ENCODE measurements at regions not wholly inside any gene's neighbourhood (a gene's known extent, or its start where the extent isn't known, plus 50 kb on each side); places are given as distances from the start of the nearest gene placed in this dataset.

DNA sequence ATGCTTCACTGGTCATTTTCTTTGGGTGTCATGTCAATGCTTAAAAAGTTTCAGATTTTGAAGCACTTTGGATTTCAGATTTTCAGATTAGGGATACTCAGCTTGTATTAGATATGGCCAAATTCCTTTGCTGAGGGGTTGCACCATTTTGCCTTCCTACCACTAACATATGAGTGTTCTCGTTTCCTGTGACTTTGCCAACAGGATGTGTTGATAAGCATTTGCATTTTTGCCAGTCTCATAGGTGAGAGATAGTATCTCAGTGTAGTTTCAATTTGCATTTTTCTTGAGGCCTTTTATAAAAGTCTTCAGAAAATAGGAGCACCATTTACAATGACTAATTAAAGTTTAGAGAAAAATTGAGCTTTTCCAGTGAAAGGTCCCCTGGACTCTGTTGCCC, 71.6 kb upstream of the CLCN4 start:
- Histone ChIP-seq H3K27me3 (ENCODE audit: low read depth, low read length) (no peaks in the 10 kb centered on the region), H3K9me3 (ENCODE audit: control insufficient read depth in 1 of 2, low read length in 2 of 2) (no peaks in the 10 kb centered on the region), H3K36me3 (ENCODE audit: control insufficient read depth in 1 of 2, insufficient read depth in 2 of 2, low read length in 2 of 2) (peaks cover 0 to 9% of the 10 kb centered on the region in 2 donors), H3K4me1 (ENCODE audit: control insufficient read depth in 1 of 2, insufficient read depth in 2 of 2, low read length in 2 of 2) (peaks cover 3 to 41% of the 10 kb centered on the region in 2 donors), H3K4me3 (ENCODE audit: low read depth in 1 of 2, low read length in 2 of 2) (no peak overlapping the region), H3K27ac (ENCODE audit: low read length) (no peak overlapping the region)

DNA sequence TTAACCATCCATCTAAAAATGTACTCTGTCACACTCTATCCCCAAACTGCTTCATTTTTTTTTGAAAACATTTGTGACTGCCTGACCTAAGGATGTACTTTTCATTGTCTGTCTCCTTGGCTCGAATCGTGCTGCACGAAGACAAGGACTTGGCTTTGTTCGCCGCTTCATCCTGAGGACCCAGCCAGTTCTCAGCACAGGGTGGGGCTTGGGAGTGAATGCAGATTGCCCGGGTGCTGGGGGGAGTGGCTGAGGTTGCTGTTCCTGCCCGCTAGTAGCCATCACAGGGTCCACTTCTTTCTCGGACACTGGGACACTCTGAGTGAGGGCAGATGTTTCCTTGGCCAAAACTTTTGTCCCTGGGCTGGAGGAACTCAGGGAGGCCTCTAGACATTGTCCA, 70.1 kb upstream of the CLCN4 start:
- no peaks in the 10 kb centered on the region for H3K9me3 ChIP-seq (ENCODE audit: control insufficient read depth in 1 of 2, low read length in 2 of 2)
- no peak overlapping the region for H3K27ac ChIP-seq (ENCODE audit: low read length)
- peaks cover 3 to 39% of the 10 kb centered on the region in 2 donors for H3K4me1 ChIP-seq (ENCODE audit: control insufficient read depth in 1 of 2, insufficient read depth in 2 of 2, low read length in 2 of 2)
- no peaks in the 10 kb centered on the region for H3K36me3 ChIP-seq (ENCODE audit: control insufficient read depth in 1 of 2, insufficient read depth in 2 of 2, low read length in 2 of 2)
- H3K4me3 ChIP-seq (ENCODE audit: low read depth in 1 of 2, low read length in 2 of 2) = no peak overlapping the region
- no peaks in the 10 kb centered on the region for H3K27me3 ChIP-seq (ENCODE audit: low read depth, low read length)

- H3K4me3 ChIP-seq (ENCODE audit: low read depth in 1 of 2, low read length in 2 of 2) = no peak overlapping the region
- H3K36me3 ChIP-seq (ENCODE audit: control insufficient read depth in 1 of 2, insufficient read depth in 2 of 2, low read length in 2 of 2) = peaks cover 0 to 7% of the 10 kb centered on the region in 2 donors
- no peaks in the 10 kb centered on the region for H3K9me3 ChIP-seq (ENCODE audit: control insufficient read depth in 1 of 2, low read length in 2 of 2)
- no peak overlapping the region for H3K27ac ChIP-seq (ENCODE audit: low read length)
- H3K4me1 ChIP-seq (ENCODE audit: control insufficient read depth in 1 of 2, insufficient read depth in 2 of 2, low read length in 2 of 2) = peaks cover 3 to 32% of the 10 kb centered on the region in 2 donors
- no peaks in the 10 kb centered on the region for H3K27me3 ChIP-seq (ENCODE audit: low read depth, low read length)
These were observed 69.4 kb upstream of the CLCN4 start for GRCh38 chrX:10087391-10087790.

DNA sequence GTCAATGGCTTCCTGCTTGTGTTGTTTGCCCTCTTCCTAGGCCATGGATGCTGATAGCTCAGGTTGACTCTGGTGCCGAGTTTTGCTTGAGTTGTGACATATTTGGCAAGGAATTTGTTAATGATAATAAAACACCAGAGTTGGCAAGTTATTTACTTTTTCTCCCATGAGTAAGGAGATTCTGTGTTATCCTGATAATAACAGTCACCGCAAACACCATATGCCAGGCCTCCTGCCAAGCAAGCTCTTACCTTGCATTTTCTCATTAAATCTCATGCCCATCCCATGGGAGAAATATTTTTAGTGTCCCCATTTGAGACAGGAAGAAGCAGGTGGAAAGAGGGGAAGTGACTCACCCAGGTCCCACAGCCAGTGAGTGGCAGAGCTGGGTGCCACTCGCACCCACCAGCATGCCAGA, 67.4 kb upstream of the CLCN4 start:
- Histone ChIP-seq H3K27me3 (ENCODE audit: low read depth, low read length) (no peaks in the 10 kb centered on the region), H3K9me3 (ENCODE audit: control insufficient read depth in 1 of 2, low read length in 2 of 2) (no peaks in the 10 kb centered on the region), H3K36me3 (ENCODE audit: control insufficient read depth in 1 of 2, insufficient read depth in 2 of 2, low read length in 2 of 2) (peaks cover 0 to 9% of the 10 kb centered on the region in 2 donors), H3K4me3 (ENCODE audit: low read depth in 1 of 2, low read length in 2 of 2) (no peak overlapping the region), H3K27ac (ENCODE audit: low read length) (peak overlapping the region; percentile 39), H3K4me1 (ENCODE audit: control insufficient read depth in 1 of 2, insufficient read depth in 2 of 2, low read length in 2 of 2) (peaks cover 3 to 22% of the 10 kb centered on the region in 2 donors)

GRCh38 chrX:10090319-10090718, 66.5 kb upstream of the CLCN4 start:
- Histone ChIP-seq H3K27ac (ENCODE audit: low read length) (peak overlapping the region; percentile 39), H3K9me3 (ENCODE audit: control insufficient read depth in 1 of 2, low read length in 2 of 2) (no peaks in the 10 kb centered on the region), H3K4me3 (ENCODE audit: low read depth in 1 of 2, low read length in 2 of 2) (no peak overlapping the region), H3K4me1 (ENCODE audit: control insufficient read depth in 1 of 2, insufficient read depth in 2 of 2, low read length in 2 of 2) (peaks cover 0 to 21% of the 10 kb centered on the region in 2 donors), H3K27me3 (ENCODE audit: low read depth, low read length) (no peaks in the 10 kb centered on the region), H3K36me3 (ENCODE audit: control insufficient read depth in 1 of 2, insufficient read depth in 2 of 2, low read length in 2 of 2) (peaks cover 0 to 9% of the 10 kb centered on the region in 2 donors)

- Histone ChIP-seq H3K4me3 (ENCODE audit: low read depth in 1 of 2, low read length in 2 of 2) (no peak overlapping the region), H3K27me3 (ENCODE audit: low read depth, low read length) (no peaks in the 10 kb centered on the region), H3K36me3 (ENCODE audit: control insufficient read depth in 1 of 2, insufficient read depth in 2 of 2, low read length in 2 of 2) (peaks cover 0 to 9% of the 10 kb centered on the region in 2 donors), H3K9me3 (ENCODE audit: control insufficient read depth in 1 of 2, low read length in 2 of 2) (no peaks in the 10 kb centered on the region), H3K4me1 (ENCODE audit: control insufficient read depth in 1 of 2, insufficient read depth in 2 of 2, low read length in 2 of 2) (peaks cover 3 to 18% of the 10 kb centered on the region in 2 donors), H3K27ac (ENCODE audit: low read length) (no peak overlapping the region)
These were observed 61.5 kb upstream of the CLCN4 start for GRCh38 chrX:10095246-10095645.

DNA sequence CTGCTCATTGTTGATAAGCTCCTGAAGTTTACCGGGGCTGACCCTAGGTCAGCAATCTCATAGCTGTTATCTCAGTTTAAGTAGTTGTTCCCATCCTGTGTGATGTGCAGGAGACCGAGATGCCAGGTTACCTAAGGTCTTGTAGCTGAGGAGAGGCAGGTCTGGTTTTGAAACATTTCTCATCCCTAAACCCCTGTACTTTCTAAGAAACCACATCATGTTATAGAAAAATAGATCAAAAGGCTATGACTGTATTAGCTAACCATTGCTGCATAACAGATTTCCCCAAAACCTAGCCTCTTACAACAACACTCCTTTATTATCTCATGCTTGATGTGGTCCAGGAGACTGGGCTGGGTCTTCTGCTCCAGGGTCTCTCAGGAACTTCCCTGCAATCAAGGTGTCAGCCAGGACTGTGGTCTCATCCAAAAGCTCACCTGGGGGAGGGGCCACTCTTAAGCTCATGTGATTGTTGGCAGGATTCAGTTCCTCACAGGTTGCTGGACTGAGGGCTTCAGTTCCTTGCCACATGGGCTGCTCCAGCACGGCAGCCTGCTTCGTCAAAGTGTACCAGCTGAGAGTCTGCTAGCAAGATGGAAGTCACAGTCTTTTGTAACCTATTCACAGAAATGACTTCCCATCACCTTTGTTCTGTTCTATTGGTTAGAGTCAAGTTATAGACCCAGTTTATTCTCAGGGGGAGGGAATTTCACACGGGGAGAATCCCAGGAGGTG, 60.9 kb upstream of the CLCN4 start:
- H3K9me3 ChIP-seq (ENCODE audit: control insufficient read depth in 1 of 2, low read length in 2 of 2) = no peaks in the 10 kb centered on the region
- no peak overlapping the region for H3K27ac ChIP-seq (ENCODE audit: low read length)
- H3K36me3 ChIP-seq (ENCODE audit: control insufficient read depth in 1 of 2, insufficient read depth in 2 of 2, low read length in 2 of 2) = peaks cover 0 to 9% of the 10 kb centered on the region in 2 donors
- H3K4me1 ChIP-seq (ENCODE audit: control insufficient read depth in 1 of 2, insufficient read depth in 2 of 2, low read length in 2 of 2) = peaks cover 3 to 24% of the 10 kb centered on the region in 2 donors
- H3K4me3 ChIP-seq (ENCODE audit: low read depth in 1 of 2, low read length in 2 of 2) = no peak overlapping the region
- no peaks in the 10 kb centered on the region for H3K27me3 ChIP-seq (ENCODE audit: low read depth, low read length)

GRCh38 chrX:10098270-10098713, 58.5 kb upstream of the CLCN4 start:
- Histone ChIP-seq H3K27me3 (ENCODE audit: low read depth, low read length) (no peaks in the 10 kb centered on the region), H3K4me1 (ENCODE audit: control insufficient read depth in 1 of 2, insufficient read depth in 2 of 2, low read length in 2 of 2) (peaks cover 3 to 36% of the 10 kb centered on the region in 2 donors), H3K27ac (ENCODE audit: low read length) (peak overlapping the region; percentile 83), H3K36me3 (ENCODE audit: control insufficient read depth in 1 of 2, insufficient read depth in 2 of 2, low read length in 2 of 2) (peaks cover 0 to 4% of the 10 kb centered on the region in 2 donors), H3K4me3 (ENCODE audit: low read depth in 1 of 2, low read length in 2 of 2) (peak overlapping the region; percentile 44 to 52), H3K9me3 (ENCODE audit: control insufficient read depth in 1 of 2, low read length in 2 of 2) (no peaks in the 10 kb centered on the region)

DNA sequence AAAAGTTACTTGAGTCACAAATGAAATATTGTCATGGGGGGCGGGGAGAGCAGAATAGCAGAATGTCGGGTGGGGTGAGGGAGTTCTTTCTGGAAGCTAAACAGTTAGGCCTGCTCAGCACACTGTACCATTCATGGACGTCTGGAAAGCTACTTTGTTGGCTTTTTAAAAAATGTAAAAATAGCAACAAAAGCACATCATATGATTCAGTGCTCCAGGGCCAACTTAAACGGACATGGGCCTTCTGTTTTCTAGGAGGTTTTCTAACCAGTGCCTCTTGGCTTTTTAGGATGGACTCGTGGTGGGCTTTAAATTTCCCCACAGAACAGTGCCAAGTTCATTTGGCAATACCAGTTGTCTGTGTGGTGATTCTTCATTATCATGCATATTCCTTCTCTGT, 57.4 kb upstream of the CLCN4 start:
- no peaks in the 10 kb centered on the region for H3K27me3 ChIP-seq (ENCODE audit: low read depth, low read length)
- peaks cover 3 to 36% of the 10 kb centered on the region in 2 donors for H3K4me1 ChIP-seq (ENCODE audit: control insufficient read depth in 1 of 2, insufficient read depth in 2 of 2, low read length in 2 of 2)
- H3K27ac ChIP-seq (ENCODE audit: low read length) = peak overlapping the region; percentile 83
- no peaks in the 10 kb centered on the region for H3K9me3 ChIP-seq (ENCODE audit: control insufficient read depth in 1 of 2, low read length in 2 of 2)
- H3K36me3 ChIP-seq (ENCODE audit: control insufficient read depth in 1 of 2, insufficient read depth in 2 of 2, low read length in 2 of 2) = peaks cover 0 to 4% of the 10 kb centered on the region in 2 donors
- H3K4me3 ChIP-seq (ENCODE audit: low read depth in 1 of 2, low read length in 2 of 2) = no peak overlapping the region

DNA sequence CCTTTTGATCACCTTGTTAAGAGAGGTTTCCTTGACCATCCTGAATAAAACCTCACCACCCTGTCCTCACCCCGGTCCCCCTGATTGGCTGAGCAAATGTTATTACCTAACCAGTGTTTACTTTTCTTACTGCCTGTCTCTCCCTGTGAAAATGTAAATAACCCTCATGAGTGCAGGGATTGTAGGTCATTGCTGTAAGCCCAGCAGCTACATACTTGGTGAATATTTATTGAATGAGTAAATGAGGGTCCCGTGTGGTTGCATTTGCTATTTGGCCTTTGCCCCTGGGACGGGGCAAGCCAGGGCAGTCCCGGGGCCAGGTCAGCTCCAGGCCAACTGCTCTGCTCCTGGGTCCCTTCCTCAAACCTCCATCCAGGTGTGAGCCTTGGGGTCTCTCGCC, 55.5 kb upstream of the CLCN4 start:
- Histone ChIP-seq H3K27ac (ENCODE audit: low read length) (no peak overlapping the region), H3K4me1 (ENCODE audit: control insufficient read depth in 1 of 2, insufficient read depth in 2 of 2, low read length in 2 of 2) (peaks cover 3 to 41% of the 10 kb centered on the region in 2 donors), H3K27me3 (ENCODE audit: low read depth, low read length) (no peaks in the 10 kb centered on the region)

GRCh38 chrX:10102046-10102704, 54.6 kb upstream of the CLCN4 start:
- peaks cover 0 to 4% of the 10 kb centered on the region in 2 donors for H3K36me3 ChIP-seq (ENCODE audit: control insufficient read depth in 1 of 2, insufficient read depth in 2 of 2, low read length in 2 of 2)
- H3K4me3 ChIP-seq (ENCODE audit: low read depth in 1 of 2, low read length in 2 of 2) = no peak overlapping the region
- no peak overlapping the region for H3K27ac ChIP-seq (ENCODE audit: low read length)
- no peaks in the 10 kb centered on the region for H3K9me3 ChIP-seq (ENCODE audit: control insufficient read depth in 1 of 2, low read length in 2 of 2)
- peaks cover 3 to 47% of the 10 kb centered on the region in 2 donors for H3K4me1 ChIP-seq (ENCODE audit: control insufficient read depth in 1 of 2, insufficient read depth in 2 of 2, low read length in 2 of 2)
- H3K27me3 ChIP-seq (ENCODE audit: low read depth, low read length) = no peaks in the 10 kb centered on the region

More for the DNA sequence above, 55.5 kb upstream of the CLCN4 start:
- Histone ChIP-seq H3K36me3 (ENCODE audit: control insufficient read depth in 1 of 2, insufficient read depth in 2 of 2, low read length in 2 of 2) (peaks cover 0 to 4% of the 10 kb centered on the region in 2 donors), H3K9me3 (ENCODE audit: control insufficient read depth in 1 of 2, low read length in 2 of 2) (no peaks in the 10 kb centered on the region), H3K4me3 (ENCODE audit: low read depth in 1 of 2, low read length in 2 of 2) (no peak overlapping the region)

Measured in muscle layer of duodenum (tissue), 2 donors.